Smooth muscle cell (in vitro differentiated cells): ENCODE measurements at regions not wholly inside any gene's neighbourhood (a gene's known extent, or its start where the extent isn't known, plus 50 kb on each side); places are given as distances from the start of the nearest gene placed in this dataset.

Experiments used
- DNase-seq: peaks from one replicate; lab custom pipeline; 2025; ENCODE audit not compliant: unreplicated experiment; lab: John Stamatoyannopoulos, UW
- H2AFZ ChIP-seq: fragments of 200-600 bp; sonication (generic); 2 replicates; pipeline ENCODE4 v1.6.0; 2016; ENCODE audit warnings: antibody characterized with exemption, low read depth, mild to moderate bottlenecking
- H3F3A ChIP-seq: fragments of 200-600 bp; sonication (generic); 2 replicates; pipeline ENCODE4 v1.6.0; 2017; ENCODE audit warnings: antibody characterized with exemption, low read depth
- H3K27ac ChIP-seq: fragments of 200-600 bp; sonication (generic); 2 replicates; pipeline ENCODE4 v1.5.1; 2016; ENCODE audit warnings: low read depth, mild to moderate bottlenecking
- H3K27me3 ChIP-seq: fragments of 200-600 bp; sonication (generic); 2 replicates; pipeline ENCODE4 v1.6.1; 2016; ENCODE audit warnings: low read depth, mild to moderate bottlenecking
- H3K36me3 ChIP-seq: fragments of 200-600 bp; sonication (generic); 2 replicates; pipeline ENCODE4 v1.5.1; 2016; ENCODE audit warnings: low read depth
- H3K4me1 ChIP-seq: fragments of 200-600 bp; sonication (generic); 2 replicates; pipeline ENCODE4 v1.5.1; 2016; ENCODE audit warnings: low read depth
- H3K4me2 ChIP-seq: fragments of 200-600 bp; sonication (generic); 2 replicates; pipeline ENCODE4 v1.6.0; 2016; ENCODE audit warnings: mild to moderate bottlenecking
- H3K4me3 ChIP-seq: fragments of 200-600 bp; sonication (generic); 2 replicates; pipeline ENCODE4 v1.5.1; 2016; ENCODE audit warnings: mild to moderate bottlenecking
- H3K79me2 ChIP-seq: fragments of 200-600 bp; sonication (generic); 2 replicates; pipeline ENCODE4 v1.6.0; 2016; ENCODE audit warnings: low read depth, mild to moderate bottlenecking
- H3K9ac ChIP-seq: fragments of 200-600 bp; sonication (generic); 2 replicates; pipeline ENCODE4 v1.6.0; 2016; ENCODE audit warnings: low read depth
- H3K9me3 ChIP-seq: fragments of 200-600 bp; sonication (generic); replicated peaks from 2 replicates; pipeline ENCODE4 v1.5.1; 2016; ENCODE audit warnings: low read depth
- H4K20me1 ChIP-seq: fragments of 200-600 bp; sonication (generic); 2 replicates; pipeline ENCODE4 v1.6.0; 2016; ENCODE audit warnings: low read depth
- CTCF ChIP-seq: fragments of 200-600 bp; sonication (generic); IDR thresholded peaks from 2 replicates; pipeline ENCODE4 v1.5.1; 2017; ENCODE audit warnings: borderline replicate concordance, mild to moderate bottlenecking, antibody characterized with exemption; ENCODE audit not compliant: insufficient read depth, poor library complexity, severe bottlenecking
- WGBS: methylation state at CpG from one replicate; pipeline ENCODE4 v1.1.7; 2016; ENCODE audit warnings: low lambda C conversion rate; 5-methylcytosine and 5-hydroxymethylcytosine counted together

GRCh38 chr17:45689451-45689850 lies 94.7 kb upstream of the CRHR1 start:
- H3K4me1 ChIP-seq: no peaks in the 10 kb centered on the region
- no peak overlapping the region for H3K9ac ChIP-seq
- H3K9me3 ChIP-seq: no peaks in the 10 kb centered on the region
- H3K27ac ChIP-seq: no peak overlapping the region
- no peak overlapping the region for H3K4me2 ChIP-seq
- H3K79me2 ChIP-seq: no peaks in the 10 kb centered on the region
- no peaks in the 10 kb centered on the region for H4K20me1 ChIP-seq
- H3K36me3 ChIP-seq: no peaks in the 10 kb centered on the region
- 92% methylated on average over 6 of the region's 6 CpGs for WGBS
- TF ChIP-seq CTCF: no peak
- DNase-seq: no peak
- H3K4me3 ChIP-seq: no peak overlapping the region
- H3K27me3 ChIP-seq: peaks cover 34% of the 10 kb centered on the region
- H3F3A ChIP-seq: no peaks in the 10 kb centered on the region
- H2AFZ ChIP-seq: no peak overlapping the region

GRCh38 chr17:45690625-45691275 lies 93.4 kb upstream of the CRHR1 start:
- H4K20me1 ChIP-seq: no peaks in the 10 kb centered on the region
- no peak overlapping the region for H3K4me3 ChIP-seq
- no peak for TF ChIP-seq CTCF
- H3K27ac ChIP-seq: no peak overlapping the region
- H3K79me2 ChIP-seq: no peaks in the 10 kb centered on the region
- DNase-seq: no peak
- no peaks in the 10 kb centered on the region for H3F3A ChIP-seq
- no peaks in the 10 kb centered on the region for H3K36me3 ChIP-seq
- no peaks in the 10 kb centered on the region for H3K4me1 ChIP-seq
- H2AFZ ChIP-seq: no peak overlapping the region
- H3K27me3 ChIP-seq: peaks cover 40% of the 10 kb centered on the region
- no peak overlapping the region for H3K9ac ChIP-seq
- no peak overlapping the region for H3K4me2 ChIP-seq
- WGBS: 78% methylated on average over 13 of the region's 13 CpGs
- H3K9me3 ChIP-seq: no peaks in the 10 kb centered on the region

GRCh38 chr17:45692661-45693060 lies 91.5 kb upstream of the CRHR1 start:
- Histone ChIP-seq H3K27me3 (peaks cover 47% of the 10 kb centered on the region), H3F3A (no peaks in the 10 kb centered on the region), H2AFZ (no peak overlapping the region), H3K27ac (no peak overlapping the region), H4K20me1 (no peaks in the 10 kb centered on the region), H3K9ac (no peak overlapping the region), H3K4me3 (no peak overlapping the region), H3K36me3 (no peaks in the 10 kb centered on the region), H3K4me2 (no peak overlapping the region), H3K4me1 (no peaks in the 10 kb centered on the region), H3K79me2 (no peaks in the 10 kb centered on the region), H3K9me3 (no peaks in the 10 kb centered on the region)
- DNase-seq: no peak
- no peak for TF ChIP-seq CTCF
- WGBS: 71% methylated on average over 4 of the region's 4 CpGs

GRCh38 chr17:45693792-45694191 lies 90.3 kb upstream of the CRHR1 start:
- Histone ChIP-seq H3K9ac (no peak overlapping the region), H3F3A (no peaks in the 10 kb centered on the region), H3K36me3 (no peaks in the 10 kb centered on the region), H3K4me3 (no peak overlapping the region), H3K27me3 (peaks cover 43% of the 10 kb centered on the region), H3K27ac (no peak overlapping the region), H2AFZ (no peak overlapping the region), H3K9me3 (no peaks in the 10 kb centered on the region), H3K79me2 (no peaks in the 10 kb centered on the region), H3K4me2 (no peak overlapping the region), H4K20me1 (no peaks in the 10 kb centered on the region), H3K4me1 (no peaks in the 10 kb centered on the region)
- no peak for DNase-seq
- TF ChIP-seq CTCF: no peak
